PC-9 (cell line): ENCODE measurements at regions not wholly inside any gene's neighbourhood (a gene's known extent, or its start where the extent isn't known, plus 50 kb on each side); places are given as distances from the start of the nearest gene placed in this dataset.

Experiments used
- CTCF ChIP-seq: fragments of 200-600 bp; sonication (generic); conservative IDR thresholded peaks from 2 replicates; pipeline ENCODE4 v1.6.1; 2017; ENCODE audit warnings: mixed run types, antibody characterized with exemption, mild to moderate bottlenecking, moderate library complexity
- EZH2 ChIP-seq: fragments of 200-600 bp; sonication (generic); IDR thresholded peaks from 2 replicates; pipeline ENCODE4 v1.8.0; 2017; ENCODE audit warnings: antibody characterized with exemption, low read depth

GRCh38 chr6:144402750-144403149 lies 117.6 kb downstream of the UTRN start:
- TF ChIP-seq EZH2 (no peak), CTCF (no peak)
